Inflammatory macrophage treated with lipopolysaccharide for 1 hour (primary cell): ENCODE measurements at regions not wholly inside any gene's neighbourhood (a gene's known extent, or its start where the extent isn't known, plus 50 kb on each side); places are given as distances from the start of the nearest gene placed in this dataset.

Experiments
- DNase-seq, 2 donors: peaks; one replicate each; pipeline ENCODE4 v3.0.0-alpha.2; 2020 to 2022

DNA sequence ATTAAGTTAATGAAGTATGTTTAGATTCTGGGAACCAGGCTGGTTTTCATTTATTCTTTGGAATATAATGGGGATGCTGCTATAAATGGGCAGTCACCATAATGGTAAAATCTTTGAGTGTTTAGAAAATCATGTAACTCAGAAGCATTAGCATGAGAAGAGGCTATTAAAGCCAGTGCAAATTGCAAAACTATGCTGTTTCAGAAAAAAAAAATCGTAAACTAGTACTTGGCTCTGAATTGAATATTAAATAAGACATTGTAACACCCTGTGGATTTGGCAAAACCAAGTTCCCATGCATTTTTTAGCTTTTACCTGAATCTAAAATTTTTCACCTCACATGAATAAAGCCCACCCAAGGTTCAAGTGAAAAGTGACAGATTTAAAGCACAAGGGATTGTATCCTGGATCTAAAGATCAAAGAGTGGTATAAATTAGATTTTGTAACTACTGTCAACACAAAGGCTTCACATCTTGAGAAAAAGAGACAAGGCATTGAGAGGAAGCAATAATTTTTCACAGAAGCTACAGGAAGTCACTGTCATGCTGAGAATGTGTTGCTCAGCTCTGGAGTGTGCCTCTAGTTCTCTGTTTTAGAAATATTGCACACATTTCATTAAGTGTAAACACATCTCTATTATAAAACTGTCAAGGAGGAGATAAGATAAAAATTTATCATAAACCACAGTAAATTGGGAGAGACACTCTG is 142.2 kb downstream of the ABCA8 start:
- peak in 1 of 2 donors; percentile 18 for DNase-seq

DNA sequence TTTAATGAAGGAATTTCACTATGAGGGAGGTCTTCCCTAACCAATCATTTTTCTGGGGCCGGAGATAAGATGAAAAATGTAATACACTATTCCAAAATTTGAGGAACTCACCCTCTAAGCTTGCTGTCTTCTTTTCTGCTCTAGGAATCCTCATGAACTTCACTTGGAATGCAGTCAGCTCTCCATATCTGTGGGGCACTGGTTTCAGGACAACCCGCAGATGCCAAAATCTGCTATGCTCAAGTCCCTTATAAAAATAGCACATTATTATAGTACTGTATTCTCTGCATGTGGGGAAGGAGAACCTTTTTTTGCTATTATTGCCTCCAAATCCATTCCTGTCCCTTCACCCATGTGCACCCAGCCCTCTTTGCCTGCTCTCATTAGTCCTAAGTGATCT is 146.0 kb downstream of the ABCA8 start:
- DNase-seq, result no peak

DNA sequence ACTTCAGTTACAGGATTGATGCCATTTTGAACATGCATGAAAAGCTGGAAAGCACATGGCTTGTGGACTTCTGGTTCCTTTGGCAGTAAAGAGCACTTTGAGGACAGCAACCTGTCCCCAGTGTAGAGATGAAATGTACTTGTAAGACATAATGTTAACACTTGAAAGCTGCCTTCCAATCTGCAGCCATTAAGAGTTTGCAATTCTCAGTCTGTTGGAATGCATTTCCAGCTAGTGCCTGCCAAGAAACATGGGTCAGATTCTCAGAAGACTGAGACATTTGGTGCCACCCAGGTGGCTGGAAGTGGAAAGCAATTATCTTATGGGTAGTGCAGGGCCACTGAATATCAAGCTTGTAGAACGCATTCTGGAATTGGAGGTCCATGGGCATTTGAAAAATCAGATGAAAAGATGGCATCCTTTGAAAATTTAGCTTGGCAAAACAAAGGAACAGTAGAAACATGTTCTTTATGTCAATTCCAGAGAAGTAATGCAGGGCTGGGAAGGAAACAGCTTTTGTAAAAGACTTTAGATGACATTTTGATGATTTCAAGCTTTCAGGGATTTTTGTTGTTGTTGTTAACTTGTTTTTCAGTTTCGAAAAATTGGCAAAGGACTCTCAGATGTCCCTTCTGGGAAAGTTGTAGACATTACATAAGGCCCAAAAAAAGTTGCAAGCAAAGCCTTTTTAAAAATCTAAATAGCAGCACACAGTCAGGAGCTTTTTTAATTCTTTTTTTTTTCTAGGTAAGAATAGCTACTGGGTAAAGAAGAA is 147.0 kb downstream of the ABCA8 start:
- DNase-seq, result no peak

DNA sequence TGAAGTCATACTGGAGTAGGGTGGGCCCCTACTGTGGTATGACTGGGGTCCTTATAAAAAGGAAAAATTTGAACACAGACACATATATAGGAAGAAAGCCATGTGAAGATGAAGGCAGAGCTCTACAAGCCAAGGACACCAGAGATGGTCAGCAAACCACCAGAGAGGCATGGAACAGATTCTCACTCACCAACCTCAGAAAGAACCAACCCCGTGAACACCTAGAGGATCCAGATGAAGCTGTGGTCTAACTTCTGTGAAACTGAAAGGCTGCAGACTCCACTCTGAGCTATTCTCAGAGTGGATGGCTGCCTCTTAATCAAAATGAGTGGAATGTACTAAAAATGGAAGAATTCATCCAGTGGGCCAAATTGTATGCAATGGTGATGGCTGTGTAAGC is 149.6 kb downstream of the ABCA8 start:
- no peak for DNase-seq

DNA sequence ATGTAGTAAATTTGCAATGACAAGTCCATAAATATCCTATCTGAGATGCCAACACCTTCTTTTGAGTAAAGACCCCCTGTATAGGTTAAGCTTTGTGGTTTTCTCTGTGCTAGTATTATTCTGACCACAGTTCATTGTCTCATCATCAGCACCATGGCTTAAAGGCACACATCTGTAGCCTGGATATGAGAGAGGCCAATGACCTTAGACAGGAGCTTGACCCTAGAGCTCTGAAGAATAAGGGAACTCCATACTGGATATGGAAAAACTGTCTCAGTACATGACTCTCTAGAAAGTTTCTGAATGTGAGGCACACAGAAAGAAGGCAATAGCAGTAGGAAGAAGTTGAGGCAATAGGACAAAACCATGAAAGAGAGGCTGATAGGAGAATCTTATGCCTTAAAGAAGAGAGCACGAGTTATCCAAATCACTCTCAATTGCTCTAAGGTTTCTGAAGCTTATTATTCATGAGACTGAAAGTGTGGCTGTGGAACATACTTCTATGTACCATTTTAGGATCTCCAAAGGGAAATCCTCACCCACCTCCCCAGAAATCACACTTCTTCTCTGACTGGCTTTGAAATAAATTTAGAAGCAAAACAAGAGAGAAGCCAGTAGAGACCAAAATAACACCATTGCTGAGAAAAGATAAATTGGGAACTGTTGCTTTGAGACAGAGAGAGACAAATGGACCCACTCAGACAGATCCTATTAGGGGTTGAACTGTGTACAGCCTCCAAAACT is 150.2 kb downstream of the ABCA8 start:
- no peak for DNase-seq

DNA sequence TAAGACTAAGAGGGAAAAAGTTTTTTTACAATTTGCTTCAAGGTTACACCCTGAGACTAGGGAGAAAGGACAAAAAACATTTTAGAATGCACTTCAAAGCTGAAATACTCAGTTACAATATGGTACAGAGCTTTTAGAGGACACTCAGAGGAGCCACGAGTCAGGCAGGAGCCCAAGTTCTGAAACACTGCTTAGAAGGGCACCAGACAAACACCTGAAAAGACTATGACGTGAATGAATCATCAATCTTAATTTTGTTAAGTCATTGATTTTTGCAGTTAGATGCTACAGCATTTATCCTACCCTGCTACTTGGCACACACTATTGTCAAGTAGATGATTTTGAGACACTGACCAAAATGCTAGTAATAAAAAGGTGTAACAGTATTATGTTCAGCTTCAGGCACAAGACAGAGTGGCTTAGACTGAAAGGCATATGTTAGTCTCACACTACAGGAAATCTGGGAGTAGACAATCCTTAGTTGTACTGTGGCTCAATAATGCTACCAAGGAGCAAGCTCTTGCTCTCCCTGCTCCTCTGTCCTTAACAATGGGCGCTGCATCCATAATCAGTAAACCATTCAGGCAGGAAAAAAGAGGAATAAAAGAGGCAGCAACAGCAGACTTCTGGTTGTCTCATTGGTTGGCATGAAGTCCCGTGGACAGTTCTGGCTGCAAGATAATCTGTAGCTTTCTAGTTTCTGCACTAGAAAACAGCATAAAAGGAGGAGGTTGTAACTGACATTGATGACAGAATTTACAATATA is 151.8 kb downstream of the ABCA8 start:
- DNase-seq, result no peak

DNA sequence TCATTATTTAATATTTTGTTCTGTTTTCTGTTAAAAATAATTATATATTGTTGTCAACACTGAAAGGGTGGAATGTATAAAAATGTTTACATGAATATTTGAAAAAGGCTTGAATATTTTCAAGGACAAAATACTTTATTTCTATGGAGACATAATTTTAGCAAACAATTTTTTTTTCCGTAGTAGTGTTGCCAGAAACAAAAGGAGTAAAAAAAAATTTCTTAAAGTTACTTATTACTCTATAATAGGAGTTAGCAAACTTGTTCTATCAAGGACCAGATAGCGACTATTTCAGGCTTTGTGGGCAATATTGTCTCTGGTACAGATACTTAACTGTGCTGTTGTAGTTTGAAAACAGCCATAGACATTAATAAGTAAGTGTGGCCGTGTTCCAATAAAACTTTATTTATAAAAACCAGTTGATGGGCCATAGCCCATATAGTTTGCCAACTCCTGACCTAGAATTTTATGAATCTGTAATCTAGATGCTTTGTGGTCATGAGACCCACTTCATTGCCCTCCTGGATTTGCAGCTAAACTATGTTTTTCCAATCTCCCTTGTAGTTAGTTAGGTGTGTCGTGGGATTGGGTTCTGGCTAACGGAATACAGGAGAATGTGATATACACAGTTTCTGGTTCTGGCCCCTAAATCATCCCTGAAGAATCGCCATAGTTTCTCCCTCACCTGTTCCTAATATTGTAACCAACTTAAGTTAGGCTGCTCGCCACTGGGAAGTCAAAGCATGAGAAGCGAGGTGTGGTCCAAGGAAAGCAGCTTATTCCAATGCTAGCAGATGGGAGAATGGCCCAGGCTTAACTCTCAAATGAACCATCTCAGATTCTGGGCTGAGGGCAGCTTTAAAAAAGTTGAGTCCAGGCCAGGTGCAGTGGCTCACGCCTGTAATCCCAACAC is 153.6 kb downstream of the ABCA8 start:
- DNase-seq, result no peak

DNA sequence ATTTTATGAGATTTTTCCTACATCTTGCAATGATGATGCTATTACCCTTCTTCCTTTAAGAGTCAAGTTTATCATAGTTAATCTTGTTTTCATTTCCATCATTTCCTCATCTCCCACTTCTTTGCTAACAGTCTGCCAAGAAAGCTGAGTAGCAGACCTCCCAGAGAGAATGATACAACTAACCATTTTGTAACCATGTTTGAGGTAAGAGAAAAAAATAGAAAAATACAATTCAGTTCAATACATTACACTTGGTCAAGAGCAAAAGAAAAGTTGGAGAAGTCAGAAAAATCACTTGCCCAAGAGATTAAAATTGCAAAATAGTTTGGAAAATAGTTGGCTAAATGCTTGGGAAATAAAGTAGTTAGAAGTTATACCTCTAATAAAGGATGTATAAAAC is 154.4 kb downstream of the ABCA8 start:
- no peak for DNase-seq

DNA sequence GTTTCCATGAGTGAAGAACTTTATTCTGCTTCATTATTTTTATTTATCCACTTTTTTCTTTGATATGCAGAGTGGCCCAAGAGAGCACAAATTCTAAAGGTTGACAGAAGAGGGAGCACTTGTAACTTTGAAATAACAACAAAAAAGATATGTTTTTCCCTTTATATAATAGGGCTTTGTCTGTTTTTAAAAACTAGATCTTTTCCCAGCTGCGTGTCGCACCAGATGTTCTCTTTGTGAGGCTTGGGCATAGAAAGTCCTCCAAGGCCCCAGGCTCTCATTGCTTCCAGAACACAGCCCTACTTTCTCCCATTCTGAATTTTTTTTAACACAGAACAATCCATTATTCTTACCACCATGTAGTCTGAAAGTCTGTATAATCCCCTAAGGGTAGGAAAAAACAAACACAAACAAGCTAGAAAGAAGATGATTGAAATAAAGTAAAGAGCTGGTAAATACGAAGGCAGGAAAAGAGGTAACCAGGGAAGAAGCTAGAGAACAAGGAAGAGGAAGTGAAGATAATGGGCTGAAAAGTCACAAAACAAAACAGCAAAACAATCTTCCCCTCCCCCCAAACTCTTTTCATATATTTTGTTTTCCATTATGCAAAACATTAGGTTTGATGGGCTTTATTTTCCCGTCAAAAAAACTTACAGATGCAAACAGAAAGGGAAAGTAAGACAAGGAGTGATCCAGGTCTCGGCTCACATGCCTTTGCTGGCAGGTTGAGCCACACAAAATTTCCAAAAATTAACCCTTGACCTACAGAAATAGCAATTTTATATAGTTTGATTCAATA is 160.4 kb downstream of the ABCA8 start:
- peak in 1 of 2 donors; percentile 36 for DNase-seq

DNA sequence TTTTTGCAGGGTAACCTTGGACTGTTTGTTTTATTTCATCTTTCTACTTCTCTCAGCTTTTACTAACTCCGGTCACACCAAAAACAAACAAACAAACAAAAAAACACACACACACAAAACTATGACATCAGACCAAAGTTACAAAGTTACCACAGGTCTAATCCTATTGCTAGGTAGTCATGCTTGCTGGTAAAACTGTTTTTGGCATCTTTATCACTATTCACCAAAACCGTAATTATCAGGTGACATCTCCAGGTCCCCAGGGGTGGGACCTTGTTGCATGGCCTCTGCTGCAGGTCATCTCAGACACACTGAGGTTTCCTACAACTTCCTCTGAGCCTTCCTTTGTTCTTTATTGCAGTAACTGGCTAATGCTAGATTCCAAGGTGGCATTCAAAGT is 162.3 kb downstream of the ABCA8 start:
- DNase-seq, result no peak

DNA sequence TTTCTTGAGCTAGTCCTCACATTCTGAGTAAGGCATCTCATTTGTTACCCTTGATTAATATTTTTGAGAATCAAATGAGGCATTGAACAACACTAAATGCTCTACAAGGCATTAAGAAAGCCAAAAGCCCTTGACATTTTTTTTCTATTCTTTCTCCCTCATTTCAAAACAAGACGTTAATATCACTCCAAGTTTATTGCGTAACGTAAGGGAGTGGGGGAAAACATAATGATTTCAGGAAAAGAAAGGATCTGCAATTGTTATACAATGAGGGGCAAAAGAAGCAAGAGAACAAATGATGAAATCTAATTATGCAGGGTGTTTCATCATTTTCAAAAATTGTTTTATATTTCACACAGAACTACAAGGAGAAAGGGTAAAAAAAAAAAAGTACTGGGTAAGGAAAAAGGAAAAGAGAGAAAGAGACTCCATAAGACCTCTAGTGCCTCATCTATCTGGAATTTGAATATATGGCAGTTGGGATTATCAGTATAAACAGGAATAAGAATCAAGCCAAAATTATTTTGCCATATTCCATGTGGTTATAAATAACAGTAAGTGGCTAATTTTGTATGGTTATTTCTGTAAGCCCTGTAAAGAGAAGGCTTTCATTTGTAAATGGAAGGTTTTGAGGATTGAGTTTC is 163.0 kb downstream of the ABCA8 start:
- peak; percentile 15 to 16 for DNase-seq

DNA sequence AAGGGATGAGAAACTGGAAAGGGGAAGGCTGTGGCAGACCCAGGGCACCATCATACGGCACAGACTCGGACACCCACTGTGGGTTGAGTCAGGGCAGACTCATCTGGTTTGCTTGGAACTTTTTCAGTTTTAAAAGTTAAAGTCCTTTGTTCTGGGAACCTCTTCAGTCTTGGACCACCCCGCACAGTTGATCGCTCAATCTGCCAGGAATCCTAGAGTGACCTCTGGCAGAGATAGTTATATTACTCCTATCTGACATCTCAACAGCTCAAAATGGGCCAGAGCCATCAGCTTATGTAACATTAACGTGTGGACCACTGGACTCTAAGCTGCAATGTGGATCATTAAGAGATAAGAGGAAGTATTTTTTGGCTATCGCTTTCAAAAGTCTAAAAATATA is 164.3 kb downstream of the ABCA8 start:
- no peak for DNase-seq

DNA sequence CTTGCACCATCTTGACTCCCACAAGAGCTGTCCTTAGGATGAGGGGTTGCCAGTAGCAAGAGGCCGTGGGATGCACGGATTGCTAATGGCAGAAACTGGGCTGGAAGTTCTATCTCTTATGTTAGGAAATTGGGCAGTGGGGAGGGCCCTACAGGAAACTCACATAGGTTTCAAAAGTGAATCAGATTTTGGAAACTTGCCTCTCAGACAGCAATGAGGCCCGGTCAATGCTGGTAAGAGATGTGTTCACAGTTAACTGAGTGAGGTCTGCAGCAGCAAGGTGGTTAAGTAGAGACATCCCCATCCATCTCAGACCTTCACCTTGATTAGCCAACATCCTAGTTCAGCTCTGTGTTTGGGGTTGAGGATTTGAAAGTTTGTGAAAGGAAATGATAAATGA is 164.7 kb downstream of the ABCA8 start:
- DNase-seq, result no peak

DNA sequence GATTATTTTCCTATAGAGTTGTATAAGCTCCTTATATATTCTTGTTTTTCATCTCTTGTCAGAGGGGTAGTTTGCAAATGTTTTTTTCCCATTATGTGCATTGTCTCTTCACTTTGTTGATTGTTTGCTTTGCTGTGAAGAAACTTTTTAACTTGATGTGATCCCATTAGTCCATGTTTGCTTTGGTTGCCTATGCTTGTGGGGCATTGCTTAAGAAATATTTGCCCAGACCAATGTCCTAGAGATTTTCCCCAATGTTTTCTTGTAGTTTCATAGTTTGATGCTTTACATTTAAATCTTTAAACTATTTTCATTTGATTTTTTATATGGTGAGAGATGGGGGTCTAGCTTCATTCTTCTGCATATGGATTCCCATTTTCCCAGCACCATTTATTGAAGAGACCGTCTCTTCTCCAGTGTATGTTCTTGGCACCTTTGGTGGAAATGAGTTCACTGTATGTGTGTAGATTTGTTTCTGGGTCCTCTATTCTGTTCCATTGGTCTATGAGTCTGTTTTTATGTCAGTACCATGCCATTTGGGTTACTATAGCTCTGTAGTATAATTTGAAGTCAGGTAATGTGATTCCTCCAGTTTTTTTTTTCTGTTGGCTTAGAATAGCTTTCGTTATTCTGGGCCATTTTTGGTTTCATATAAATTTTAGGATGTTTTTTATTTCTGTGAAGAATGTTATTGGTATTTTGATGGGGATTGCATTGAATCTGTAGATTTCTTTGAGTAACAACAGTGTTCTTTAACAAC is 165.8 kb downstream of the ABCA8 start:
- DNase-seq, result no peak

DNA sequence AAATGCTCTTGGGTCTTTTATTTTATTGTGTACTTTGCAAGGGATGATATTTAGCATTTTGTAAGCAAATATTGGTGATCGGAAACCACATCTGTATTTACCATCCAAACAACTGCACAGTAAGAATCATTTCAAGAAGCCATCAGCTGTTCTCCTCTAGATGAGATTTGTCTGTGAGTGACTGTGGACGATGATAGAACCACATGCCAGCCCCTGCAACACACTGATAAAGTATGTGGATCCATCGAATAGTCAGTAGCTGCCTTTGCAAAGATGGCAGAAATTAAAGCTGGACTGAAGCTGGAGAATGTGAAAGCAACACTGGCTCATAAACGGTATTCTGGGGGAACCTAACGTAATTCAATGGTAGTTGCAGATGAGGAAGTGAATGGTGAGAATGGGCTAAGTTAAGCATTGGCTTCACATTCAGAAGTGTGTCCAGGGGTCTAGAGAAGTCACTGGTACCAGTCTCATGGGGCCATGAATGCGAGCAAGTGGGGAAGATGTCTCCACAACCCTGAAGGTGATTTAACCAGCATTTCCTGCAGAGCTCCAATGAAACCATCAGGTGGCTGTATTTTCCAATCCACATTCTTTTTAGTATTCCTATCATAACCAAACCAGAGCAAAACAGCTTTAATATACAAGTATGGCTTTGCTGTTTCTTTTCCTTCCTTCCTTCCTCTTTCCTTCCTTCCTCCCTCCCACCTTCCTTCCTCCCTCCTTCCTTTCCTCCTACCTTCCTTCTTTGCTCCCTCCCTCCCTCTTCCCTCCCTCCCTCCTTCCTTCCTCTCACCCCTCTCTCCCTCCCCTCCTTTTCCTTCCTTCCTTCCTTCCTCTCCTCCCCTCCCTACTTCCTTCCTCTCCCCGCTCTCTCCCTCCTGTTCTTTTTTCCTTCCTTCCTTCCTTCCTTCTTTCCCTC is 169.4 kb downstream of the ABCA8 start:
- no peak for DNase-seq

DNA sequence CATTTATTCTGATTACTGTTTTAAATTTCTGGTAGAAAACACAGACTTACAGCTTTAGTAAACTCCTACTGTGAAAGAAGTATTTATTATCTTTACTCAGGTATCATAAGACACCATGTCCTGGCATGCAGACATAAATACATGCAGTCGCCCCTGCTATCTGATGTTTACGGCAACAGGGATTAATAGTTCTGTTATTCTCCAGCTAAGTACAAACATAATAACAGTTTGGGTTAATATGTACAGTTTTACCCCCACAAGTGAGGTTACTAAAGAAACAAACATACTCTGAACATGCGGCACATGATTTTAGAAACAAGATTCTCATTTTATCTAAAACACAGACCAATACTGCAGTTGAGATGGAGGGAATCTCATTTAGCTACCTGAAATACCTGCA is 170.8 kb downstream of the ABCA8 start:
- DNase-seq, result no peak

DNA sequence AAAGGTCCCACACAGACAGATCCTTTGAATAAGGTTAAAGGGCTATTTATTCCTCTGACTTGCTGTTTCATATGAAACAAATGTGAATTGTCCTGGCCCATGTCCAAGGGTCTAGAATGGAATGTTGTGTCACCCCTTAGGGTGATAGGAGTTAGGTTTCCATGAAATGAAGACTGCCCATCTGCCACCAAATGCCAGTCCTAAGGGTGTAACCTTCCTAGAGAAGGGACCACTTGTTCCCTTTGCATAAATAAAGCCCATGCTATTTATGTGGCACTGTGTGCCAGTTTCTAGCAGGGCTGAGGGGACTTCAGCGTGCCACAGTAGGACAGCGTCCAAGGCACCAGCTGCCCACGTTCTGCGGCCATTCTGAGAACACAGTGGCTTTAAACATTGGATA is 171.3 kb downstream of the ABCA8 start:
- no peak for DNase-seq

DNA sequence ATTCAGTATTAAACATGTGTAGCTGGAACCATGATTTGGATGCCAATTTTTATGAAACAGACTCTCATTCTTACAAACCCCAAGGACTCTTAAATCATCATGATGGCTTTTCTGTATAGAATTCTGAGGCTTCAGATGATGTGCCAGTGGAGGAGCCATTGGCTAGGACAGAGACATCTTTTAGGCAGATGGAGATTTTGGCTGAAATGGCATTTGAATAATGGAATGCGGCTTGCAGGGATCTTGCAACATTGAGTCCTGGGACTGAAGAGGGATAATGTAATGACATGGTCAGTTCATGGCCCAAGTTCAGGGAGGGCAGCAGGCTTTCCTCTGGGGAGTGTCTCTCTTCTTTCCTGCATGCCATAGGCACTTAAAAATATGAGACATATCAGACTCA is 172.4 kb downstream of the ABCA8 start:
- DNase-seq, result no peak

DNA sequence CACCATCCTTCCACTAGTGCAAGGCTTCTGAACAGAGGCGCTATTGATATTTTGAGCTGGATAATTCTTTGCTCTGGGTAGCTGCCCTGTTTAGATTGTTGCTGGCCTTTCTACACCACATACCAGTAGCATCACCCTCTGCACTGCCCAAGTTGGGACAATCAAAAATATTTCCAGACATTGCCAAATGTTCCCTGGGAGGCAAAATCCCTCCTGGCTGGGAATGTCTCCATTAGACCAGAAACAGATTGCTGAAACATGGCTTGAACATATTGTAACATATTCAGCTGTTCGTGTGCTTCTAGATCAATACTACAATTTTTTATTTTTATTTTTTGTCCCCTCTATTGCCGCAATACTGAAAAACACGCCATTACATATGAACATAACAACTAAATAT is 174.6 kb downstream of the ABCA8 start:
- no peak for DNase-seq
